ENCODE measurements at regions not wholly inside any gene's neighbourhood (a gene's known extent, or its start where the extent isn't known, plus 50 kb on each side); places are given as distances from the start of the nearest gene placed in this dataset.

- no peak for DNase-seq (ENCODE audit: low read depth in 1 of 2, low spot score in 1 of 2)
Measured at GRCh38 chr5:157925786-157926671, 67.1 kb upstream of the CLINT1 start.

- DNase-seq (ENCODE audit: low read depth in 1 of 2, low spot score in 1 of 2) = no peak
Measured at GRCh38 chr5:157924931-157925729, 66.2 kb upstream of the CLINT1 start.

- no peak for DNase-seq (ENCODE audit: low read depth in 1 of 2, low spot score in 1 of 2)
Measured at GRCh38 chr5:157924490-157924889, 65.5 kb upstream of the CLINT1 start.

- no peak for DNase-seq (ENCODE audit: low read depth in 1 of 2, low spot score in 1 of 2)
Measured at GRCh38 chr5:157923765-157924164, 64.8 kb upstream of the CLINT1 start.

GRCh38 chr5:157922026-157922425 lies 63.1 kb upstream of the CLINT1 start:
- DNase-seq (ENCODE audit: low read depth in 1 of 2, low spot score in 1 of 2) = no peak

- DNase-seq (ENCODE audit: low read depth in 1 of 2, low spot score in 1 of 2) = no peak
Measured at GRCh38 chr5:157920828-157921170, 61.9 kb upstream of the CLINT1 start.

- DNase-seq (ENCODE audit: low read depth in 1 of 2, low spot score in 1 of 2) = no peak
Measured at GRCh38 chr5:157918811-157919742, 60.1 kb upstream of the CLINT1 start.

- DNase-seq (ENCODE audit: low read depth in 1 of 2, low spot score in 1 of 2) = peak; percentile 26 to 31
Measured at GRCh38 chr5:157917899-157918809, 59.2 kb upstream of the CLINT1 start.

GRCh38 chr5:157917491-157917890 lies 58.5 kb upstream of the CLINT1 start:
- no peak for DNase-seq (ENCODE audit: low read depth in 1 of 2, low spot score in 1 of 2)

- DNase-seq (ENCODE audit: low read depth in 1 of 2, low spot score in 1 of 2) = no peak
Measured at GRCh38 chr5:157915638-157916037, 56.7 kb upstream of the CLINT1 start.

- DNase-seq (ENCODE audit: low read depth in 1 of 2, low spot score in 1 of 2) = no peak
Measured at GRCh38 chr5:157914151-157914788, 55.3 kb upstream of the CLINT1 start.

- DNase-seq (ENCODE audit: low read depth in 1 of 2, low spot score in 1 of 2) = no peak
Measured at GRCh38 chr5:157913575-157913974, 54.6 kb upstream of the CLINT1 start.

GRCh38 chr5:157912621-157913325 lies 53.8 kb upstream of the CLINT1 start:
- no peak for DNase-seq (ENCODE audit: low read depth in 1 of 2, low spot score in 1 of 2)

GRCh38 chr5:157911568-157911967 lies 52.6 kb upstream of the CLINT1 start:
- DNase-seq (ENCODE audit: low read depth in 1 of 2, low spot score in 1 of 2) = no peak
